K562 (cell line): ENCODE measurements at regions not wholly inside any gene's neighbourhood (a gene's known extent, or its start where the extent isn't known, plus 50 kb on each side); places are given as distances from the start of the nearest gene placed in this dataset.

Source experiments
- ATAC-seq: fragments of 200-7000 bp; cut with Tn5 transposase; 3 replicates; pipeline ENCODE4 v1.9.1; 2020; ENCODE audit warnings: moderate library complexity
- BruUV-seq: library from RNA; stranded (reverse); fragments of 400-500 nt; replicated peaks from 2 replicates; lab custom pipeline; 2021; lab: Mats Ljungman, UMichigan
- CTCF ChIA-PET: fragments of 300-600 bp; formaldehyde crosslinking; extraction: SDS; loops from one replicate; lab custom pipeline; 2021; ENCODE audit warnings: low intra/inter-chr PET ratio; lab: Yijun Ruan, JAX
- POLR2A ChIA-PET: fragments of 300-600, 350-650 bp; sonication (Branson Sonifier 250); formaldehyde crosslinking; extraction: SDS; loops from one replicate; lab custom pipeline; 2021; ENCODE audit warnings: antibody characterized with exemption, inconsistent platforms; lab: Yijun Ruan, JAX
- DNase-seq, 4 experiments: peaks; one replicate each; pipeline versions ENCODE4 v3.0.0 to v3.0.0-alpha.2; 2011 to 2018; ENCODE audit warnings: low spot score in 3 of 4, mixed read lengths in 3 of 4; ENCODE audit errors: extremely low read depth in 1 of 4
- FAIRE-seq: peaks from 2 replicates; lab custom pipeline; 2011; peaks lifted over from hg19 to GRCh38; lab: Jason Lieb, UNC
- H2AFZ ChIP-seq: 2 replicates; pipeline ENCODE4 v1.6.0; 2011; ENCODE audit warnings: low read depth, low read length, control low read depth, inconsistent platforms
- H3K27ac ChIP-seq: fragments of 200-600 bp; 3 replicates; pipeline ENCODE4 v1.8.0; 2011; ENCODE audit warnings: low read depth, mild to moderate bottlenecking, control low read depth, inconsistent platforms, low read length, moderate library complexity, mixed read lengths; ENCODE audit errors: extremely low read depth
- H3K27me3 ChIP-seq, 2 experiments: fragments of 300-600 bp in 1 of 2; 2 replicates in 1 of 2; 3 replicates in 1 of 2; pipeline versions ENCODE4 v1.6.0 to v1.8.0; 2011; ENCODE audit warnings: inconsistent platforms in 2 of 2, low read length in 2 of 2, mild to moderate bottlenecking in 1 of 2, mixed read lengths in 1 of 2, moderate library complexity in 1 of 2; ENCODE audit not compliant: control insufficient read depth in 2 of 2, insufficient read depth in 2 of 2
- H3K36me3 ChIP-seq: fragments of 300-600 bp; 3 replicates; pipeline ENCODE4 v1.8.0; 2011; ENCODE audit warnings: mild to moderate bottlenecking, low read length, inconsistent platforms; ENCODE audit not compliant: control insufficient read depth, insufficient read depth
- H3K4me1 ChIP-seq, 2 experiments: fragments of 200-600 bp in 1 of 2; replicated peaks in 1 of 2; 2 replicates in 1 of 2; 3 replicates in 1 of 2; pipeline versions ENCODE4 v1.5.1 to v1.8.0; 2011; ENCODE audit warnings: inconsistent platforms in 2 of 2, low read length in 2 of 2, mild to moderate bottlenecking in 1 of 2, mixed read lengths in 1 of 2, moderate library complexity in 1 of 2; ENCODE audit not compliant: control insufficient read depth in 2 of 2, insufficient read depth in 2 of 2
- H3K4me2 ChIP-seq: 2 replicates; pipeline ENCODE4 v1.6.1; 2011; ENCODE audit warnings: low read length, control low read depth, inconsistent platforms, mixed read lengths; ENCODE audit not compliant: insufficient read depth
- H3K4me3 ChIP-seq: fragments of 200-600 bp; sonication (generic), shearing (Covaris generic); 2 replicates; pipeline ENCODE4 v1.5.1; 2016; ENCODE audit warnings: control low read depth, inconsistent platforms
- H3K79me2 ChIP-seq: fragments of 200-600 bp; 3 replicates; pipeline ENCODE4 v1.8.0; 2011; ENCODE audit warnings: low read length, inconsistent platforms; ENCODE audit not compliant: control insufficient read depth, insufficient read depth
- H3K9ac ChIP-seq, 2 experiments: 2 replicates each; pipeline versions ENCODE4 v1.6.0 to v1.6.1; 2011; ENCODE audit warnings: low read depth in 2 of 2, low read length in 2 of 2, control low read depth in 1 of 2, inconsistent platforms in 1 of 2, mild to moderate bottlenecking in 1 of 2, mixed read lengths in 1 of 2; ENCODE audit not compliant: insufficient read depth in 1 of 2
- H3K9me1 ChIP-seq: one replicate; pipeline ENCODE4 v1.6.0; 2011; ENCODE audit warnings: inconsistent platforms, mild to moderate bottlenecking, low read length, moderate library complexity; ENCODE audit not compliant: control insufficient read depth, insufficient read depth
- H3K9me3 ChIP-seq: replicated peaks from 2 replicates; pipeline ENCODE4 v1.5.1; 2011; ENCODE audit warnings: low read depth, low read length, inconsistent platforms; ENCODE audit not compliant: control insufficient read depth, insufficient read depth
- H4K20me1 ChIP-seq: replicated peaks from 2 replicates; pipeline ENCODE4 v1.6.1; 2011; ENCODE audit warnings: low read length, inconsistent platforms, mixed read lengths; ENCODE audit not compliant: control insufficient read depth, insufficient read depth
- BDP1 ChIP-seq: IDR thresholded peaks from 3 replicates; pipeline ENCODE4 v1.6.1; 2011; ENCODE audit not compliant: insufficient read length, insufficient read depth
- CBX2 ChIP-seq: fragments of 200-600 bp; sonication (generic); IDR thresholded peaks from one replicate; pipeline ENCODE4 v1.6.1; 2012; ENCODE audit warnings: mild to moderate bottlenecking, low read length, inconsistent platforms; ENCODE audit not compliant: insufficient read depth, poor library complexity, severe bottlenecking
- DNMT1 ChIP-seq: fragments of 450-650 bp; IDR thresholded peaks from 2 replicates; pipeline ENCODE4 v1.6.1; 2016; ENCODE audit warnings: antibody characterized with exemption, mild to moderate bottlenecking
- ELF4 ChIP-seq: fragments of 450-650 bp; formaldehyde crosslinking; IDR thresholded peaks from 2 replicates; pipeline ENCODE4 v1.4.0; 2022; ENCODE audit warnings: missing genetic modification characterization
- ETV6 ChIP-seq, 3 experiments: fragments of 150-350 bp in 1 of 3; sonication (generic) in 1 of 3; formaldehyde crosslinking in 1 of 3; IDR thresholded peaks; 2 replicates each; pipeline versions ENCODE4 v1.6.1 to v1.8.0; 2014 to 2022; ENCODE audit warnings: borderline replicate concordance in 2 of 3, low read depth in 2 of 3, antibody characterized with exemption in 1 of 3, low read length in 1 of 3, mild to moderate bottlenecking in 1 of 3, missing genetic modification reagents in 1 of 3
- FOS ChIP-seq: IDR thresholded peaks from 3 replicates; pipeline ENCODE4 v1.6.1; 2011; ENCODE audit not compliant: insufficient read length; ENCODE audit errors: extremely low read depth
- NFRKB ChIP-seq: fragments of 450-650 bp; IDR thresholded peaks from 2 replicates; pipeline ENCODE4 v1.6.1; 2016; ENCODE audit warnings: low read depth
- RHOXF2B ChIP-seq: fragments of 250-450 bp; sonication (Bioruptor Pico); conservative IDR thresholded peaks from 2 replicates; pipeline ENCODE4 v1.5.1; 2021
- ZNF140 ChIP-seq: fragments of 250-450 bp; sonication (Bioruptor Pico); IDR thresholded peaks from 2 replicates; pipeline ENCODE4 v1.8.0; 2021; ENCODE audit warnings: moderate library complexity, mild to moderate bottlenecking, inconsistent platforms
- ZNF274 ChIP-seq: IDR thresholded peaks from 2 replicates; pipeline ENCODE4 v1.6.1; 2011; ENCODE audit warnings: low read depth, mild to moderate bottlenecking, low read length, moderate library complexity, borderline replicate concordance
- ZNF695 ChIP-seq: fragments of 450-650 bp; formaldehyde crosslinking; IDR thresholded peaks from 2 replicates; pipeline ENCODE4 v1.4.0; 2020; ENCODE audit warnings: mild to moderate bottlenecking, moderate library complexity
- ZNF785 ChIP-seq: fragments of 250-450 bp; sonication (Bioruptor Pico); IDR thresholded peaks from 2 replicates; pipeline ENCODE4 v1.4.0; 2020; ENCODE audit warnings: mild to moderate bottlenecking
- ZNF830 ChIP-seq: fragments of 250-450 bp; sonication (Bioruptor Pico); IDR thresholded peaks from 2 replicates; pipeline ENCODE4 v1.5.0; 2021; ENCODE audit warnings: mild to moderate bottlenecking
- WGBS: fragments of 100-300 bp; shearing (Covaris generic); methylation state at CpG from one replicate; pipeline ENCODE4 v1.1.6; 2016; ENCODE audit warnings: low coverage, mixed read lengths; ENCODE audit not compliant: insufficient coverage; ENCODE audit errors: missing lambda C conversion rate; 5-methylcytosine and 5-hydroxymethylcytosine counted together
- in situ Hi-C: fragments of 300-500 bp; cut with MboI; formaldehyde crosslinking; loops from 4 replicates; pipeline ENCODE4 v1.15.0; 2018; ENCODE audit warnings: inconsistent platforms, mixed read lengths
- intact Hi-C: fragments of 100-400 bp; cut with micrococcal nuclease; formaldehyde crosslinking; loops from 2 replicates; pipeline ENCODE4 v1.14.2; 2022
- TF ChIP-seq, protein P1 (sequence below): sonication (generic); formaldehyde crosslinking; IDR thresholded peaks from 2 replicates; pipeline ENCODE4 v1.5.0; 2020; ENCODE audit warnings: missing genetic modification reagents
- TF ChIP-seq, protein P2 (sequence below): fragments of 250-450 bp; sonication (Bioruptor Pico); IDR thresholded peaks from 2 replicates; pipeline ENCODE4 v1.5.1; 2021; ENCODE audit warnings: mild to moderate bottlenecking

DNA sequence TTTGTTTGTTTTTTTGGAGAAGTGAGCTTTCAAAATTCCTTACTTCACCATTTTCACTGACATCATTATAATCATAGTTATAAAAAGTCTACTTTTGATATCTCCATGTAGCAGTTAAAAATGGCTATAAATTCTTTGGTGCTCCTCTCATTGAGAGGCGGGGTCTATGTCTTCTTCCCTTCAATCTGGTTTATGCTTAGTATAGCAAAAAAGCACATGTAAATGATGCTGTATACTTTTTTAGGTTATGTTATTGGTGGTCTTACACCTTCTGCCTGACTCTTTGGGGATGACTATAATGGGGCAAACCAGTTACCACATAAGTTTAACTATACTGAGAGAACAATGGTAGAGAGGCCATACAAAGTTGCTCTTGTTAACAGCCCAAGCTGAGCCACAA is 289.6 kb downstream of the EPM2A start:
- peaks cover 3% of the 10 kb centered on the region for H3K9me3 ChIP-seq

More for the DNA sequence above, 289.6 kb downstream of the EPM2A start:
- ChIA-PET POLR2A (no interaction called here), CTCF (no interaction called here)
- H3K9me1 ChIP-seq, result no peaks in the 10 kb centered on the region
- no peaks in the 10 kb centered on the region for H3K79me2 ChIP-seq
- TF ChIP-seq ZNF695 (CRISPR knock-in tag), result no peak
- TF ChIP-seq BDP1, result no peak
- TF ChIP-seq, protein P1, sequence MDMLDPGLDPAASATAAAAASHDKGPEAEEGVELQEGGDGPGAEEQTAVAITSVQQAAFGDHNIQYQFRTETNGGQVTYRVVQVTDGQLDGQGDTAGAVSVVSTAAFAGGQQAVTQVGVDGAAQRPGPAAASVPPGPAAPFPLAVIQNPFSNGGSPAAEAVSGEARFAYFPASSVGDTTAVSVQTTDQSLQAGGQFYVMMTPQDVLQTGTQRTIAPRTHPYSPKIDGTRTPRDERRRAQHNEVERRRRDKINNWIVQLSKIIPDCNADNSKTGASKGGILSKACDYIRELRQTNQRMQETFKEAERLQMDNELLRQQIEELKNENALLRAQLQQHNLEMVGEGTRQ (CRISPR knock-in tag), result no peak
- no peak for TF ChIP-seq ZNF785 (CRISPR knock-in tag)
- TF ChIP-seq ZNF274, result no peak
- no peak for TF ChIP-seq CBX2
- TF ChIP-seq DNMT1, result no peak
- TF ChIP-seq ZNF140 (CRISPR knock-in tag), result no peak
- TF ChIP-seq ETV6 (IDR thresholded peaks at IDR 0.05; ENCODE audit: borderline replicate concordance in 1 of 2, low read depth in 2 of 2, low read length in 1 of 2), result no peak
- no peak for TF ChIP-seq ETV6 (CRISPR knock-in tag; IDR thresholded peaks at IDR 0.05; ENCODE audit: borderline replicate concordance)
- no peak for TF ChIP-seq ZNF830 (CRISPR knock-in tag)
- no peak for TF ChIP-seq RHOXF2B (CRISPR knock-in tag)
- TF ChIP-seq, protein P2, sequence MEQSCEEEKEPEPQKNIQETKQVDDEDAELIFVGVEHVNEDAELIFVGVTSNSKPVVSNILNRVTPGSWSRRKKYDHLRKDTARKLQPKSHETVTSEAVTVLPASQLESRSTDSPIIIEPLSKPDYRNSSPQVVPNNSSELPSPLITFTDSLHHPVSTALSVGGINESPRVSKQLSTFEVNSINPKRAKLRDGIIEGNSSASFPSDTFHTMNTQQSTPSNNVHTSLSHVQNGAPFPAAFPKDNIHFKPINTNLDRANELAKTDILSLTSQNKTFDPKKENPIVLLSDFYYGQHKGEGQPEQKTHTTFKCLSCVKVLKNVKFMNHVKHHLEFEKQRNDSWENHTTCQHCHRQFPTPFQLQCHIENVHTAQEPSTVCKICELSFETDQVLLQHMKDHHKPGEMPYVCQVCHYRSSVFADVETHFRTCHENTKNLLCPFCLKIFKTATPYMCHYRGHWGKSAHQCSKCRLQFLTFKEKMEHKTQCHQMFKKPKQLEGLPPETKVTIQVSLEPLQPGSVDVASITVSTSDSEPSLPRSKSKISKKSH (CRISPR knock-in tag), result no peak
- TF ChIP-seq ELF4 (CRISPR knock-in tag), result no peak
- no peak for TF ChIP-seq FOS
- no peak for TF ChIP-seq NFRKB
- TF ChIP-seq, all 486 proteins: peak for 0
- Histone ChIP-seq H3K36me3 (no peaks in the 10 kb centered on the region), H3K4me2 (no peak overlapping the region), H3K4me3 (no peak overlapping the region), H3K27me3 (no peaks in the 10 kb centered on the region), H3K9ac (no peak overlapping the region), H2AFZ (no peak overlapping the region), H3K27ac (no peak overlapping the region), H3K4me1 (no peaks in the 10 kb centered on the region), H4K20me1 (no peaks in the 10 kb centered on the region)
- FAIRE-seq (no peak), DNase-seq (no peak), ATAC-seq (no peak)
- no TSS peak for BruUV-seq
- intact Hi-C loops, result loop anchor here (10.0 kb wide), 1 partner anchor 259 kb away; no protein-coding TSS in a partner anchor
- in situ Hi-C loops, result no loop called here
- WGBS, result 0% methylated on average over 1 of the region's 1 CpG
